ENCODE measurements at regions not wholly inside any gene's neighbourhood (a gene's known extent, or its start where the extent isn't known, plus 50 kb on each side); places are given as distances from the start of the nearest gene placed in this dataset.

GRCh38 chr4:166335256-166335938 is 462.4 kb downstream of the TLL1 start:
- Mint-ChIP-seq H3K27me3 (ENCODE audit: low read depth) (no peaks in the 10 kb centered on the region), H3K4me1 (no peaks in the 10 kb centered on the region)
- TF ChIP-seq CTCF (conservative IDR thresholded peaks at IDR 0.05): no peak

GRCh38 chr4:166341992-166342391 is 469.0 kb downstream of the TLL1 start:
- Mint-ChIP-seq H3K36me3 (ENCODE audit: low read depth) (no peaks in the 10 kb centered on the region), H3K27ac (ENCODE audit: unreplicated experiment) (no peak overlapping the region), H3K4me3 (no peak overlapping the region), H3K4me1 (no peaks in the 10 kb centered on the region), H3K27me3 (ENCODE audit: low read depth) (no peaks in the 10 kb centered on the region), H3K9me3 (no peaks in the 10 kb centered on the region)
- TF ChIP-seq CTCF (conservative IDR thresholded peaks at IDR 0.05): no peak
- DNase-seq (ENCODE audit: low read depth, low spot score): no peak

More at GRCh38 chr4:166335256-166335938, 462.4 kb downstream of the TLL1 start:
- Mint-ChIP-seq H3K4me3 (no peak overlapping the region), H3K27ac (ENCODE audit: unreplicated experiment) (no peak overlapping the region), H3K36me3 (ENCODE audit: low read depth) (peaks cover 4% of the 10 kb centered on the region), H3K9me3 (peaks cover 9% of the 10 kb centered on the region)
- no peak for DNase-seq (ENCODE audit: low read depth, low spot score)

- no peak for TF ChIP-seq CTCF (conservative IDR thresholded peaks at IDR 0.05)
- H3K4me3 Mint-ChIP-seq: no peak overlapping the region
- no peak for DNase-seq (ENCODE audit: low read depth, low spot score)
- no peak overlapping the region for H3K27ac Mint-ChIP-seq (ENCODE audit: unreplicated experiment)
- no peaks in the 10 kb centered on the region for H3K36me3 Mint-ChIP-seq (ENCODE audit: low read depth)
- H3K9me3 Mint-ChIP-seq: no peaks in the 10 kb centered on the region
- H3K4me1 Mint-ChIP-seq: no peaks in the 10 kb centered on the region
- H3K27me3 Mint-ChIP-seq (ENCODE audit: low read depth): no peaks in the 10 kb centered on the region
Observed at GRCh38 chr4:166363198-166363597, 490.2 kb downstream of the TLL1 start.

GRCh38 chr4:166366012-166366411 is 493.0 kb downstream of the TLL1 start:
- Mint-ChIP-seq H3K27ac (ENCODE audit: unreplicated experiment) (no peak overlapping the region), H3K36me3 (ENCODE audit: low read depth) (no peaks in the 10 kb centered on the region), H3K4me3 (no peak overlapping the region), H3K27me3 (ENCODE audit: low read depth) (no peaks in the 10 kb centered on the region), H3K9me3 (peaks cover 3% of the 10 kb centered on the region), H3K4me1 (no peaks in the 10 kb centered on the region)
- no peak for TF ChIP-seq CTCF (conservative IDR thresholded peaks at IDR 0.05)
- no peak for DNase-seq (ENCODE audit: low read depth, low spot score)

- no peak for TF ChIP-seq CTCF (conservative IDR thresholded peaks at IDR 0.05)
- Mint-ChIP-seq H3K4me1 (no peaks in the 10 kb centered on the region), H3K4me3 (no peak overlapping the region), H3K9me3 (peaks cover 15% of the 10 kb centered on the region), H3K27me3 (ENCODE audit: low read depth) (no peaks in the 10 kb centered on the region), H3K36me3 (ENCODE audit: low read depth) (peaks cover 11% of the 10 kb centered on the region), H3K27ac (ENCODE audit: unreplicated experiment) (no peak overlapping the region)
- no peak for DNase-seq (ENCODE audit: low read depth, low spot score)
Observed at GRCh38 chr4:166377578-166377977, 504.5 kb downstream of the TLL1 start.

Data from neural crest cell (in vitro differentiated cells).